ENCODE measurements at regions not wholly inside any gene's neighbourhood (a gene's known extent, or its start where the extent isn't known, plus 50 kb on each side); places are given as distances from the start of the nearest gene placed in this dataset.
A peak's percentile ranks its signal among the peaks of the same experiment; 100 is the strongest.
"Not testable (repeated sequence)": the region's sequence is repeated elsewhere in the genome, so short reads cannot be mapped to it uniquely, and the experiment has no call there.

DNA sequence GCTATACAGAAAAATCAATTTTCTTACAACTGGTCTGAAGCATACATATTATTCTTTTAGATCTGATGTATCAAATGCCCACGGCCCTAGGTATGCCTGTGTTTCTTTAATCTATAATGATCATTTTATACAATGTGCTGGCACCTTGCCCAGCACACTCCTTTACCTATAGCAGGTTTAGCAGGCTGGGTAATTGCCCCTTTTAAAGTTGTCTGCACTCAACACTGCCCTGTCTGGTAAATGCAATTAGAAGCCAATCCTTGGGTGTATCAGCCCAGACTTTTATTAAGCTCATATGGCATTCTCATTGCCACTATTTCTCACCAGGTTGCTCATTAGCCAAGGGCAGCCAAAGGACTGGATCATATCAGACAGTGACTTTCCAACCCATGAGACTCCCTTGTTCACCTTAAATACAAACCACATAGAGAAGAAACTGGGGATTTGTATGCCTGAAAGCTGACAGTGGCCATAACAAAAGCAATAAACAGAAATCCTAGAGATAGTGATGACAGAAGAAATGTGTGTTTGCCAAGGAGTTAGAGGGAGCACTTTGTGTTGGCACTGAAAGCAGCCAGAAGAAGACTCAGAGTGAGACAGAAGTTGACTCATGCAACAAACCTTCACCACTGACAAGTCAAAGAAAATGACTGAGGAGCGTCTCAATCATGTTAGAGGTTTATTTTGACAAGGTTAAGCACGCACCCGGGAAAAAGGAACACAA lies 334.2 kb downstream of the SPATA31A7 start:
- DNase-seq (ENCODE audit: low read depth); H3K4me3 ChIP-seq (ENCODE audit: control insufficient read depth, low read depth, low read length): not testable (repeated sequence)

DNA sequence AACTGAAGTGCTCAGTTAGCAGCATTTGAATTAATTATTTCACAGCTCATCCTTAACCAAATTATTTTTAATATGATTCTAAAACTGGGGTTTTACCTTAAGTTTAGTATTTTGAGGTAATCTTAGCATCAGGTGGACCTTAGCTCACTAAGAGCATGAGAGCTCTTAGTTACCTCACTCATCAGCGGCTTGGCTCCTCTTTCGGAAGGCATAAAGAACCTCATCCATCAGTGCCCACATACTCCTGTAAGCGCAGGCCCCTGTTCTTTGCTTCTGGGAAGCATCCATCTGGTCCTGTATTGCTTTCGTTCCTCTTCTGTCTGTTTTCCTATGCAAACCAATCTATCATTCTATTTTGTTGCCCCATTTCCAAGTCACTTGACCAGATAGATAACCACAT lies 335.8 kb downstream of the SPATA31A7 start:
- not testable (repeated sequence) for DNase-seq (ENCODE audit: low read depth); H3K4me3 ChIP-seq (ENCODE audit: control insufficient read depth, low read depth, low read length)

GRCh38 chr9:61550101-61550748 lies 360.4 kb downstream of the SPATA31A7 start:
- DNase-seq (ENCODE audit: low read depth); H3K4me3 ChIP-seq (ENCODE audit: control insufficient read depth, low read depth, low read length): not testable (repeated sequence)

- DNase-seq (ENCODE audit: low read depth) = peak; percentile 0
- H3K4me3 ChIP-seq (ENCODE audit: control insufficient read depth, low read depth, low read length) = not testable (repeated sequence)
Measured at GRCh38 chr9:61571403-61572127, 381.7 kb downstream of the SPATA31A7 start.

GRCh38 chr9:61572364-61572763 lies 382.5 kb downstream of the SPATA31A7 start:
- not testable (repeated sequence) for DNase-seq (ENCODE audit: low read depth); H3K4me3 ChIP-seq (ENCODE audit: control insufficient read depth, low read depth, low read length)

DNA sequence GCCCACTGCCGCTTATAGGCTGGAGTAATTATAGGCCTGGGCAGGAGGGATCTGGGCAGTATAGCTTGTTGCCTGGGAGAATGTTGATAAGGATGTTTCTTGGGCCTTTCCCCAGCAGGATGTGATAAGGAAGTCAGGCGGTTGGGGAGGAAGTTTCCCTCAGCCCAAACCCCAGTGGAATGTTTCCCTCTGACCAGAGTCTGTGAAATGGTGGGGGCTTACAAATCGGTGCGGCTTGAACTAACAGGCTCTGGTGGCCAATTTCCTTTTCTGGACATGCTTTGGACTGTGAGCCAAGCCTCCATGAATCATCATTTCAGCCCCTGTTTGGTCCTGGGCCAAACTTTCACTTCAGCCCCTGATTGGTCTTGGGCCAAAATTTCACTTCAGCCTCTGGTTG lies 383.6 kb downstream of the SPATA31A7 start:
- not testable (repeated sequence) for DNase-seq (ENCODE audit: low read depth); H3K4me3 ChIP-seq (ENCODE audit: control insufficient read depth, low read depth, low read length)
